ENCODE measurements at regions not wholly inside any gene's neighbourhood (a gene's known extent, or its start where the extent isn't known, plus 50 kb on each side); places are given as distances from the start of the nearest gene placed in this dataset.

- TF ChIP-seq CTCF (IDR thresholded peaks at IDR 0.05) (no peak), POLR2A (IDR thresholded peaks at IDR 0.05) (no peak), POLR2AphosphoS5 (IDR thresholded peaks at IDR 0.05) (no peak), EP300 (IDR thresholded peaks at IDR 0.05) (no peak)
These were observed 572.8 kb downstream of the INHBA start for GRCh38 chr7:41130086-41130485.

All from suprapubic skin (tissue), 4 donors.